A549 (cell line): ENCODE measurements at regions not wholly inside any gene's neighbourhood (a gene's known extent, or its start where the extent isn't known, plus 50 kb on each side); places are given as distances from the start of the nearest gene placed in this dataset.

Experiments
- ATAC-seq, 2 experiments: fragments of 200-7000 bp in 1 of 2; fragments of >200 bp in 1 of 2; cut with Nextera tagmentation in 1 of 2; cut with Tn5 transposase in 1 of 2; 3 replicates each; pipeline versions ENCODE4 v1.8.0 to v1.9.1; 2018 to 2020; ENCODE audit warnings: mild to moderate bottlenecking in 1 of 2, moderate library complexity in 1 of 2
- CTCF ChIA-PET: fragments of 300-600 bp; sonication (Branson Sonifier 250); formaldehyde crosslinking; extraction: SDS; loops from one replicate; lab custom pipeline; 2021; ENCODE audit warnings: antibody characterized with exemption, inconsistent platforms; lab: Yijun Ruan, JAX
- POLR2A ChIA-PET: fragments of 350-600 bp; formaldehyde crosslinking; extraction: SDS; loops from one replicate; lab custom pipeline; 2021; ENCODE audit warnings: antibody characterized with exemption, inconsistent platforms; lab: Yijun Ruan, JAX
- DNase-seq, 2 experiments: peaks; one replicate each; pipeline versions ENCODE4 v3.0.0 to v3.0.0-alpha.2; 2011 to 2016; ENCODE audit warnings: low read depth in 1 of 2, low spot score in 1 of 2
- FAIRE-seq: peaks from 2 replicates; lab custom pipeline; 2011; peaks lifted over from hg19 to GRCh38; lab: Jason Lieb, UNC
- H3K27ac ChIP-seq, 2 experiments: fragments of >200 bp; sonication (Bioruptor Twin); formaldehyde crosslinking; 3 replicates each; pipeline ENCODE4 v1.5.1; 2016 to 2017
- H3K4me1 ChIP-seq: fragments of >200 bp; sonication (Bioruptor Twin); formaldehyde crosslinking; 3 replicates; pipeline ENCODE4 v1.6.1; 2016
- H3K4me2 ChIP-seq: fragments of >200 bp; sonication (Bioruptor Twin); formaldehyde crosslinking; 3 replicates; pipeline ENCODE4 v1.6.1; 2016
- H3K4me3 ChIP-seq: fragments of >200 bp; sonication (Bioruptor Twin); formaldehyde crosslinking; 3 replicates; pipeline ENCODE4 v1.5.1; 2016
- H3K9me3 ChIP-seq: fragments of >200 bp; sonication (Bioruptor Twin); formaldehyde crosslinking; 3 replicates; pipeline ENCODE4 v1.6.1; 2016
- ESRRA ChIP-seq: fragments of 150-350 bp; IDR thresholded peaks from 2 replicates; pipeline ENCODE4 v1.6.1; 2014; ENCODE audit warnings: mild to moderate bottlenecking, low read length, borderline replicate concordance
- FOSB ChIP-seq: fragments of 250-450 bp; sonication (Bioruptor Pico); IDR thresholded peaks from 2 replicates; pipeline ENCODE4 v1.5.0; 2020; ENCODE audit warnings: mild to moderate bottlenecking, moderate library complexity
- FOSL2 ChIP-seq, 2 experiments: fragments of 450-650 bp in 1 of 2; fragments of >200 bp in 1 of 2; sonication (Bioruptor Twin) in 1 of 2; formaldehyde crosslinking; IDR thresholded peaks; 2 replicates each; pipeline versions ENCODE4 v1.5.0 to v1.6.1; 2016 to 2020; ENCODE audit warnings: mild to moderate bottlenecking in 1 of 2, moderate library complexity in 1 of 2
- MYC ChIP-seq: IDR thresholded peaks from 2 replicates; pipeline ENCODE4 v1.6.1; 2012; ENCODE audit warnings: mild to moderate bottlenecking, inconsistent platforms, low read length, improper control_type of control experiment, borderline replicate concordance
- NR3C1 ChIP-seq: fragments of >200 bp; sonication (Bioruptor Twin); formaldehyde crosslinking; IDR thresholded peaks from 3 replicates; pipeline ENCODE4 v1.6.1; 2017
- PHF8 ChIP-seq: fragments of 200-600 bp; sonication (generic); IDR thresholded peaks from 2 replicates; pipeline ENCODE4 v1.6.1; 2016; ENCODE audit warnings: low read depth, mild to moderate bottlenecking, antibody characterized with exemption, moderate library complexity, borderline replicate concordance
- POLR2A ChIP-seq: IDR thresholded peaks from 2 replicates; pipeline ENCODE4 v1.6.1; 2012; ENCODE audit warnings: mild to moderate bottlenecking, low read length
- RCOR1 ChIP-seq: fragments of 150-350 bp; IDR thresholded peaks from 2 replicates; pipeline ENCODE4 v1.6.1; 2014; ENCODE audit warnings: antibody characterized with exemption, low read length, low read depth
- RFX5 ChIP-seq: fragments of 450-650 bp; IDR thresholded peaks from 2 replicates; pipeline ENCODE4 v1.7.1; 2014; ENCODE audit warnings: antibody characterized with exemption, mild to moderate bottlenecking, moderate library complexity
- RNF2 ChIP-seq: fragments of 200-600 bp; sonication (generic); IDR thresholded peaks from 2 replicates; pipeline ENCODE4 v1.6.1; 2016; ENCODE audit warnings: low read depth, mild to moderate bottlenecking, antibody characterized with exemption, moderate library complexity, borderline replicate concordance
- SMC3 ChIP-seq: fragments of >200 bp; sonication (Bioruptor Twin); formaldehyde crosslinking; IDR thresholded peaks from 3 replicates; pipeline ENCODE4 v1.6.1; 2018; ENCODE audit warnings: inconsistent platforms
- WGBS: methylation state at CpG from one replicate; pipeline ENCODE4 v1.1.6; 2017; ENCODE audit errors: missing lambda C conversion rate; 5-methylcytosine and 5-hydroxymethylcytosine counted together
- TF ChIP-seq, protein P1 (sequence below): fragments of 150-350 bp; IDR thresholded peaks from 2 replicates; pipeline ENCODE4 v1.6.1; 2014; ENCODE audit warnings: low read depth, mild to moderate bottlenecking, low read length
- TF ChIP-seq, protein P2 (sequence below): fragments of 450-650 bp; IDR thresholded peaks from 2 replicates; pipeline ENCODE4 v1.6.1; 2014; ENCODE audit warnings: antibody characterized with exemption
- TF ChIP-seq, protein P3 (sequence below): fragments of 250-450 bp; sonication (Bioruptor Pico); IDR thresholded peaks from 2 replicates; pipeline ENCODE4 v1.5.0; 2021; ENCODE audit warnings: mild to moderate bottlenecking, moderate library complexity, borderline replicate concordance

DNA sequence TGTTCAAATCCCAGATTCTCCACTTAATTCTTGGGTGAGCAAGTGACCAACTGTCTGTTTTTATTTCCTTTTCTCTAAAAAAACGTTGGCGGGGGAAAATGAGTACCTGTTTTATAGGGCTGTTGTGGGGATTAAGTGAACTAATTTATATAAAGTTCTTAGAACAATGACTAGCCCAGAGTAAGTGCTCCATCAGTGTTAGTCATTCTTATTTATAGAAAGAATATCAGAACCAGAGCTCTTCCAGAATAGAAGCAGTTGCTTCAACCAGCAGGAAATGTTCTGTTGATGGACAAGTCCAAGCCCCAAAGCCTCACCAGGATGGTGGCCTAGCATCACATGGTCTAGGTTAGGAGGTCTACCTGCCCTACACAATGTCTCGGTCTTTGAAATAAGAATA is 379.2 kb downstream of the ACTL7B start:
- ChIA-PET CTCF (no interaction called here), POLR2A (no interaction called here)
- Histone ChIP-seq H3K9me3 (no peaks in the 10 kb centered on the region), H3K4me1 (peaks cover 62% of the 10 kb centered on the region), H3K4me3 (no peak overlapping the region), H3K27ac (peak overlapping the region; percentile 6 to 30; a peak in 4 of 6 replicates), H3K4me2 (peak overlapping the region; percentile 73)
- TF ChIP-seq RCOR1, result no peak
- DNase-seq, result no peak
- FAIRE-seq, result no peak
- 47% methylated on average over 3 of the region's 3 CpGs for WGBS
- no peak for ATAC-seq

DNA sequence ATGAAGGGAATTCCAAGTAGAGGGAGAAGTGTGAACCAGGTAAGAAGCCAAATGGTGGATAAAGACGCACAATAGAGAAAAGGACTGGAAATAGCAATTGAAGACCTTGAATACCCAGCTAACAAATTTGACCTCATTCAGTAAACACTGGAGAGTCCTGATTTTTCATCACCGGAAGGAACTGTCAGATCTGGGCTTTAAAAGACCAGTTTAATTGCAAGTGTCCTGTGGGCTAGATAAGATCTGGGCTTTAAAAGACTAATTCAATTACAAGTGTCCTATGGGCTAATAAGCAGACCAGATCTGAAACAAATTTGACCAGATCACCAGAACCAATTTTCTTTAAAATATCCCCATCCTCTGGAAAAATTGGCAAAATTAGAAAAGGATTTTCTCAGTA is 380.0 kb downstream of the ACTL7B start:
- peaks cover 62% of the 10 kb centered on the region for H3K4me1 ChIP-seq

DNA sequence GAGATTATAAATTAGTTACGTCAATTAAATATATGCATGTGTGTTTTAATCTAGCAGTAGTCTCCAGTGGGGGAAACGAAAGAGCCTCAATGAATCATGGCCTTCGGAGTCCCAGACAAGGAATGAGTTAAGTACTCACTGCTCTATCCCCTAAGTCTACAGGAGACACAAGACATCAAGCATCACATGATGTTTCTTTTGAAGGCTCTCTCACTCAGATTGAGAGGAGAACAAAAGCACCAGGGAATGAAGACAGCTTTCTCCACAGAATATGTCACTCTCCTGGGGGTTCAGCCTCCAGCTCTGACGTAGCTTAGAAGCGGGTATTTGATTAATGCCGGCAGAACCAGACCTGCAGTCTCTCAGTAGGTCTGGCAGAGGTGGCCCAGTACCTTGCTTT is 381.4 kb downstream of the ACTL7B start:
- Histone ChIP-seq H3K4me3 (no peak overlapping the region; the same call in 2 of the 3 replicates), H3K4me1 (peaks cover 59% of the 10 kb centered on the region), H3K4me2 (peak overlapping the region; percentile 75), H3K27ac (peak overlapping the region; percentile 69 to 77), H3K9me3 (no peaks in the 10 kb centered on the region)
- no peak for DNase-seq
- CTCF ChIA-PET, result interaction anchor here (1.3 to 2.3 kb wide), 2 partner anchors 9 to 13 kb away, joined by 4 to 6 read pairs; no protein-coding TSS in a partner anchor
- FAIRE-seq, result no peak
- peak in 1 of 2 experiments; percentile 6; a peak in 1 of 6 replicates for ATAC-seq
- POLR2A ChIA-PET, result no interaction called here
- TF ChIP-seq RNF2 (no peak), POLR2A (no peak), NR3C1 (no peak)
- TF ChIP-seq, protein P1, sequence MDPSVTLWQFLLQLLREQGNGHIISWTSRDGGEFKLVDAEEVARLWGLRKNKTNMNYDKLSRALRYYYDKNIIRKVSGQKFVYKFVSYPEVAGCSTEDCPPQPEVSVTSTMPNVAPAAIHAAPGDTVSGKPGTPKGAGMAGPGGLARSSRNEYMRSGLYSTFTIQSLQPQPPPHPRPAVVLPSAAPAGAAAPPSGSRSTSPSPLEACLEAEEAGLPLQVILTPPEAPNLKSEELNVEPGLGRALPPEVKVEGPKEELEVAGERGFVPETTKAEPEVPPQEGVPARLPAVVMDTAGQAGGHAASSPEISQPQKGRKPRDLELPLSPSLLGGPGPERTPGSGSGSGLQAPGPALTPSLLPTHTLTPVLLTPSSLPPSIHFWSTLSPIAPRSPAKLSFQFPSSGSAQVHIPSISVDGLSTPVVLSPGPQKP, result no peak
- TF ChIP-seq, protein P2, sequence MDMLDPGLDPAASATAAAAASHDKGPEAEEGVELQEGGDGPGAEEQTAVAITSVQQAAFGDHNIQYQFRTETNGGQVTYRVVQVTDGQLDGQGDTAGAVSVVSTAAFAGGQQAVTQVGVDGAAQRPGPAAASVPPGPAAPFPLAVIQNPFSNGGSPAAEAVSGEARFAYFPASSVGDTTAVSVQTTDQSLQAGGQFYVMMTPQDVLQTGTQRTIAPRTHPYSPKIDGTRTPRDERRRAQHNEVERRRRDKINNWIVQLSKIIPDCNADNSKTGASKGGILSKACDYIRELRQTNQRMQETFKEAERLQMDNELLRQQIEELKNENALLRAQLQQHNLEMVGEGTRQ, result 0 out of 2 replicates have a peak, but pooled peaks have one; percentile 12
- WGBS, result 68% methylated on average over 6 of the region's 6 CpGs

More for the DNA sequence above, 380.0 kb downstream of the ACTL7B start:
- no peak overlapping the region for H3K4me3 ChIP-seq
- WGBS, result 88% methylated on average over 2 of the region's 2 CpGs
- DNase-seq (no peak), ATAC-seq (no peak), FAIRE-seq (no peak)
- TF ChIP-seq SMC3 (no peak), ESRRA (no peak), NR3C1 (no peak), RFX5 (no peak), MYC (no peak), FOSL2 (IDR thresholded peaks at IDR 0.05) (no peak), FOSL2 (CRISPR knock-in tag; IDR thresholded peaks at IDR 0.05) (no peak), FOSB (CRISPR knock-in tag) (no peak), PHF8 (no peak)
- TF ChIP-seq, protein P3, sequence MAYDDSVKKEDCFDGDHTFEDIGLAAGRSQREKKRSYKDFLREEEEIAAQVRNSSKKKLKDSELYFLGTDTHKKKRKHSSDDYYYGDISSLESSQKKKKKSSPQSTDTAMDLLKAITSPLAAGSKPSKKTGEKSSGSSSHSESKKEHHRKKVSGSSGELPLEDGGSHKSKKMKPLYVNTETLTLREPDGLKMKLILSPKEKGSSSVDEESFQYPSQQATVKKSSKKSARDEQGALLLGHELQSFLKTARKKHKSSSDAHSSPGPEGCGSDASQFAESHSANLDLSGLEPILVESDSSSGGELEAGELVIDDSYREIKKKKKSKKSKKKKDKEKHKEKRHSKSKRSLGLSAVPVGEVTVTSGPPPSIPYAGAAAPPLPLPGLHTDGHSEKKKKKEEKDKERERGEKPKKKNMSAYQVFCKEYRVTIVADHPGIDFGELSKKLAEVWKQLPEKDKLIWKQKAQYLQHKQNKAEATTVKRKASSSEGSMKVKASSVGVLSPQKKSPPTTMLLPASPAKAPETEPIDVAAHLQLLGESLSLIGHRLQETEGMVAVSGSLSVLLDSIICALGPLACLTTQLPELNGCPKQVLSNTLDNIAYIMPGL (CRISPR knock-in tag), result no peak
- TF ChIP-seq, protein P2, result no peak
- CTCF ChIA-PET, result interaction anchor here (0.7 kb wide), 1 partner anchor 809 kb away, joined by 3 read pairs; no protein-coding TSS in a partner anchor
- H3K27ac ChIP-seq, result peak overlapping the region in 1 of 2 experiments; percentile 6; a peak in 1 of 6 replicates
- H3K4me2 ChIP-seq, result no peak overlapping the region
- POLR2A ChIA-PET, result no interaction called here
- H3K9me3 ChIP-seq, result no peaks in the 10 kb centered on the region
